Kidney (tissue), 13 donors: ENCODE measurements at regions not wholly inside any gene's neighbourhood (a gene's known extent, or its start where the extent isn't known, plus 50 kb on each side); places are given as distances from the start of the nearest gene placed in this dataset.

ENCODE experiments used
- DNase-seq, 5 donors: peaks; one replicate each; pipeline ENCODE4 v3.0.0-alpha.2; 2013 to 2020
- FAIRE-seq: peaks from 2 replicates; lab custom pipeline; 2012; peaks lifted over from hg19 to GRCh38; lab: Jason Lieb, UNC
- H3K27ac ChIP-seq, 2 donors: one replicate each; pipeline ENCODE4 v1.7.0; 2013; ENCODE audit warnings: low read depth in 2 of 2, low read length in 2 of 2, inconsistent platforms in 1 of 2
- H3K27me3 ChIP-seq: one replicate; pipeline ENCODE4 v1.7.1; 2013; ENCODE audit warnings: low read length, inconsistent platforms; ENCODE audit not compliant: control insufficient read depth, insufficient read depth
- H3K36me3 ChIP-seq, 3 donors: one replicate each; pipeline versions ENCODE4 v1.7.0 to v1.7.1; 2013; ENCODE audit warnings: low read length in 3 of 3, control low read depth in 1 of 3, inconsistent platforms in 1 of 3; ENCODE audit not compliant: insufficient read depth in 3 of 3, control insufficient read depth in 2 of 3
- H3K4me1 ChIP-seq, 3 donors: one replicate each; pipeline versions ENCODE4 v1.7.0 to v1.7.1; 2013; ENCODE audit warnings: low read length in 3 of 3, inconsistent platforms in 1 of 3, low read depth in 1 of 3; ENCODE audit not compliant: control insufficient read depth in 2 of 3, insufficient read depth in 2 of 3
- H3K4me3 ChIP-seq, 3 donors: one replicate each; pipeline versions ENCODE4 v1.7.0 to v1.8.1; 2013; ENCODE audit warnings: low read length in 3 of 3, control low read depth in 1 of 3, inconsistent platforms in 1 of 3
- H3K9ac ChIP-seq, 3 donors: one replicate each; pipeline versions ENCODE4 v1.7.0 to v1.7.1; 2013; ENCODE audit warnings: low read length in 3 of 3, control low read depth in 1 of 3, inconsistent platforms in 1 of 3
- H3K9me3 ChIP-seq, 3 donors: one replicate each; pipeline versions ENCODE4 v1.7.0 to v1.7.1; 2013; ENCODE audit warnings: low read length in 3 of 3, control low read depth in 1 of 3, inconsistent platforms in 1 of 3; ENCODE audit not compliant: control insufficient read depth in 2 of 3, insufficient read depth in 1 of 3
- CTCF ChIP-seq: IDR thresholded peaks from 3 replicates; pipeline ENCODE4 v1.5.1; 2012; ENCODE audit warnings: mild to moderate bottlenecking, moderate library complexity, borderline replicate concordance; ENCODE audit not compliant: insufficient read depth; ENCODE audit errors: extremely low read depth
- intact Hi-C: fragments of 100-400 bp; cut with DNase I; formaldehyde crosslinking; loops from one replicate; pipeline ENCODE4 v1.11.1; 2022
- donor health status: control.
- donor health status: control.
- donor health status: control.
- donor health status: control.
- donor health status: control.
- donor health status: DM: yes; HTN: yes; CAD: no.
- donor health status: Normal renal cell carcinoma (clear cell type).

- TF ChIP-seq CTCF: no peak
- no peak overlapping the region for H3K9ac ChIP-seq
- H3K36me3 ChIP-seq: no peaks in the 10 kb centered on the region
- intact Hi-C loops: no loop called here
- no peak overlapping the region for H3K27ac ChIP-seq
- H3K4me1 ChIP-seq: no peaks in the 10 kb centered on the region
- FAIRE-seq (no peak), DNase-seq (no peak)
- no peaks in the 10 kb centered on the region for H3K27me3 ChIP-seq
- peaks cover 0 to 6% (median 0%) of the 10 kb centered on the region in 3 donors for H3K9me3 ChIP-seq
- H3K4me3 ChIP-seq: no peak overlapping the region
Measured at GRCh38 chr9:80078826-80079225, 507.1 kb downstream of the TLE4 start.

GRCh38 chr9:80077059-80077458 lies 505.3 kb downstream of the TLE4 start:
- Histone ChIP-seq H3K4me3 (no peak overlapping the region), H3K27ac (no peak overlapping the region), H3K9ac (no peak overlapping the region), H3K9me3 (peaks cover 0 to 6% (median 0%) of the 10 kb centered on the region in 3 donors), H3K27me3 (no peaks in the 10 kb centered on the region), H3K36me3 (no peaks in the 10 kb centered on the region), H3K4me1 (no peaks in the 10 kb centered on the region)
- FAIRE-seq (no peak), DNase-seq (no peak)
- intact Hi-C loops: no loop called here
- TF ChIP-seq CTCF: no peak

- no peak for TF ChIP-seq CTCF
- Histone ChIP-seq H3K36me3 (no peaks in the 10 kb centered on the region), H3K27ac (no peak overlapping the region), H3K9ac (no peak overlapping the region), H3K4me3 (no peak overlapping the region), H3K27me3 (no peaks in the 10 kb centered on the region), H3K9me3 (peaks cover 0 to 6% (median 0%) of the 10 kb centered on the region in 3 donors), H3K4me1 (no peaks in the 10 kb centered on the region)
- DNase-seq (no peak), FAIRE-seq (no peak)
- intact Hi-C loops: no loop called here
Measured at GRCh38 chr9:80076162-80076561, 504.4 kb downstream of the TLE4 start.

- Histone ChIP-seq H3K27ac (no peak overlapping the region), H3K36me3 (no peaks in the 10 kb centered on the region), H3K9me3 (no peaks in the 10 kb centered on the region), H3K4me1 (no peaks in the 10 kb centered on the region), H3K9ac (no peak overlapping the region), H3K27me3 (no peaks in the 10 kb centered on the region), H3K4me3 (no peak overlapping the region)
- no peak for FAIRE-seq
- no peak for TF ChIP-seq CTCF
- intact Hi-C loops: no loop called here
- DNase-seq: no peak
Measured at GRCh38 chr9:80074439-80074838, 502.7 kb downstream of the TLE4 start.
